Glutamatergic neuron (in vitro differentiated cells): ENCODE measurements at regions not wholly inside any gene's neighbourhood (a gene's known extent, or its start where the extent isn't known, plus 50 kb on each side); places are given as distances from the start of the nearest gene placed in this dataset.

Source experiments
- DNase-seq: peaks from one replicate; pipeline ENCODE4 v3.0.0; 2022
- H3K27ac Mint-ChIP-seq: one replicate; pipeline ENCODE4 v1.8.0; 2020; ENCODE audit warnings: mild to moderate bottlenecking, mixed read lengths, inconsistent platforms; ENCODE audit not compliant: unreplicated experiment
- H3K27me3 Mint-ChIP-seq: one replicate; pipeline ENCODE4 v1.8.0; 2020; ENCODE audit warnings: mild to moderate bottlenecking, moderate library complexity, mixed read lengths, inconsistent platforms; ENCODE audit not compliant: unreplicated experiment
- H3K36me3 Mint-ChIP-seq: one replicate; pipeline ENCODE4 v1.8.0; 2020; ENCODE audit warnings: mild to moderate bottlenecking, mixed read lengths, inconsistent platforms; ENCODE audit not compliant: unreplicated experiment
- H3K4me1 Mint-ChIP-seq: one replicate; pipeline ENCODE4 v1.8.0; 2020; ENCODE audit warnings: mild to moderate bottlenecking, low read depth, mixed read lengths, inconsistent platforms; ENCODE audit not compliant: unreplicated experiment
- H3K4me3 Mint-ChIP-seq: one replicate; pipeline ENCODE4 v1.8.0; 2020; ENCODE audit warnings: mild to moderate bottlenecking, mixed read lengths, inconsistent platforms; ENCODE audit not compliant: unreplicated experiment
- H3K9me3 Mint-ChIP-seq: one replicate; pipeline ENCODE4 v1.8.0; 2020; ENCODE audit warnings: mild to moderate bottlenecking, moderate library complexity, mixed read lengths, inconsistent platforms; ENCODE audit not compliant: unreplicated experiment
- CTCF ChIP-seq: fragments of 200-600 bp; sonication (generic); IDR thresholded peaks from one replicate; pipeline ENCODE4 v1.5.0; 2021; ENCODE audit not compliant: partially characterized antibody, unreplicated experiment

GRCh38 chr2:147223553-147224060 lies 621.2 kb upstream of the ACVR2A start:
- Mint-ChIP-seq H3K9me3 (peaks cover 1% of the 10 kb centered on the region), H3K36me3 (peaks cover 5% of the 10 kb centered on the region), H3K27me3 (no peaks in the 10 kb centered on the region), H3K4me1 (peaks cover 1% of the 10 kb centered on the region), H3K27ac (no peak overlapping the region), H3K4me3 (no peak overlapping the region)
- TF ChIP-seq CTCF: no peak
- DNase-seq: no peak

- Mint-ChIP-seq H3K9me3 (peaks cover 1% of the 10 kb centered on the region), H3K4me3 (no peak overlapping the region), H3K36me3 (peaks cover 5% of the 10 kb centered on the region), H3K27ac (no peak overlapping the region), H3K27me3 (no peaks in the 10 kb centered on the region), H3K4me1 (peaks cover 1% of the 10 kb centered on the region)
- no peak for TF ChIP-seq CTCF
- DNase-seq: no peak
These were observed 621.7 kb upstream of the ACVR2A start for GRCh38 chr2:147223119-147223518.

GRCh38 chr2:147222506-147222905 lies 622.3 kb upstream of the ACVR2A start:
- Mint-ChIP-seq H3K9me3 (peaks cover 1% of the 10 kb centered on the region), H3K27ac (no peak overlapping the region), H3K4me3 (no peak overlapping the region), H3K27me3 (no peaks in the 10 kb centered on the region), H3K36me3 (peaks cover 5% of the 10 kb centered on the region), H3K4me1 (peaks cover 1% of the 10 kb centered on the region)
- no peak for DNase-seq
- no peak for TF ChIP-seq CTCF

GRCh38 chr2:147214914-147215313 lies 629.9 kb upstream of the ACVR2A start:
- no peak for DNase-seq
- Mint-ChIP-seq H3K27me3 (peaks cover 1% of the 10 kb centered on the region), H3K36me3 (peaks cover 5% of the 10 kb centered on the region), H3K4me1 (peaks cover 5% of the 10 kb centered on the region), H3K27ac (no peak overlapping the region), H3K9me3 (peaks cover 4% of the 10 kb centered on the region), H3K4me3 (no peak overlapping the region)
- no peak for TF ChIP-seq CTCF

- Mint-ChIP-seq H3K4me3 (no peak overlapping the region), H3K36me3 (no peaks in the 10 kb centered on the region), H3K9me3 (peaks cover 3% of the 10 kb centered on the region), H3K27ac (no peak overlapping the region), H3K4me1 (peaks cover 5% of the 10 kb centered on the region), H3K27me3 (peaks cover 1% of the 10 kb centered on the region)
- TF ChIP-seq CTCF: no peak
- DNase-seq: no peak
These were observed 633.3 kb upstream of the ACVR2A start for GRCh38 chr2:147211484-147211883.
